ENCODE measurements at regions not wholly inside any gene's neighbourhood (a gene's known extent, or its start where the extent isn't known, plus 50 kb on each side); places are given as distances from the start of the nearest gene placed in this dataset.

DNA sequence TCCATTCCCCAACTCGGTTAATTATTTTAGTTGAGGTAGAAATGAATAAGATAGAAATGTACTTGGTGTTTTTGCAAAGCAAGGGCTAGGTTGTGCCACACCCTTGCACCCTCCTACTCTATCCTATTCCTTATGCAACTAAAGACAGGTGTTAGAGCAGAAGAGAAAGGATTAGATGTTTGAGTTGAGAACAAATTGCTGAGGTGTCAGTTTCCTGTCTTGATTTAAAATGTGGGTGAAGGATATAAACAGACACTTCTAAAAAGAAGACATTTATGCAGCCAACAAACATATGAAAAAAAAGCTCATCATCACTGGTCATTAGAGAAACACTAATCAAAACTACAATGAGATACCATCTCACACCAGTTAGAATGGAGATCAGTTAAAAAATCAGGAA lies 1256.2 kb downstream of the CNTNAP5 start:
- no peak overlapping the region for H3K4me3 ChIP-seq
- TF ChIP-seq POLR2A (IDR thresholded peaks at IDR 0.05) = no peak
- H3K27ac ChIP-seq = no peak overlapping the region
- ATAC-seq = no peak
- no peaks in the 10 kb centered on the region for H3K27me3 ChIP-seq
- WGBS, 2 donors (ENCODE audit: low coverage in 1 of 2) = 100% methylated on average over 1 of the region's 1 CpG; no CpG with 5 or more reads in 1 of the 2 donors
- H3K4me1 ChIP-seq = no peaks in the 10 kb centered on the region
- H3K9me3 ChIP-seq = no peaks in the 10 kb centered on the region
- H3K36me3 ChIP-seq = no peaks in the 10 kb centered on the region

DNA sequence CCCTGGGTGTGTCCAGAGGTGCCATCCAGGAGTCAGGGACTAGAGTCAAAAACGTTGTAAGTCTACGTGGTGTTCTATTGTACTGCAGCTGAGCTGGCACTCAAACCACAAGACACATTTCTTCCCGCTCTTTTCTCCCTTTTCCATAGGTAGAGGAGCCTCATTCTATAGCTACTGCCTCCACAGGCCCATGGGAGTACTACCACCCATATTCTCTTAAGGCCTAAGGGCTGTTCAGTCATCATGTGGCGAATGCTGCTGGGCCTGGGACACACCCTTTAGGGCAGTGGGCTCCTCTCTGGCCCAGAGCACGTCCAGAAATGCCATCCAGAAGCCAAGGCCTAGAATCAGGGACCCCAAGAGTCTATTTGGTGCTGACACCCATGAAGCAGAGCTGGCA lies 1271.7 kb downstream of the CNTNAP5 start:
- peaks cover 0 to 6% (median 0%) of the 10 kb centered on the region in 3 donors for H3K9me3 ChIP-seq
- WGBS, 2 donors (ENCODE audit: low coverage in 1 of 2) = 90 to 93% methylated on average over 3 to 4 of the region's 5 CpGs
- TF ChIP-seq, protein P1, sequence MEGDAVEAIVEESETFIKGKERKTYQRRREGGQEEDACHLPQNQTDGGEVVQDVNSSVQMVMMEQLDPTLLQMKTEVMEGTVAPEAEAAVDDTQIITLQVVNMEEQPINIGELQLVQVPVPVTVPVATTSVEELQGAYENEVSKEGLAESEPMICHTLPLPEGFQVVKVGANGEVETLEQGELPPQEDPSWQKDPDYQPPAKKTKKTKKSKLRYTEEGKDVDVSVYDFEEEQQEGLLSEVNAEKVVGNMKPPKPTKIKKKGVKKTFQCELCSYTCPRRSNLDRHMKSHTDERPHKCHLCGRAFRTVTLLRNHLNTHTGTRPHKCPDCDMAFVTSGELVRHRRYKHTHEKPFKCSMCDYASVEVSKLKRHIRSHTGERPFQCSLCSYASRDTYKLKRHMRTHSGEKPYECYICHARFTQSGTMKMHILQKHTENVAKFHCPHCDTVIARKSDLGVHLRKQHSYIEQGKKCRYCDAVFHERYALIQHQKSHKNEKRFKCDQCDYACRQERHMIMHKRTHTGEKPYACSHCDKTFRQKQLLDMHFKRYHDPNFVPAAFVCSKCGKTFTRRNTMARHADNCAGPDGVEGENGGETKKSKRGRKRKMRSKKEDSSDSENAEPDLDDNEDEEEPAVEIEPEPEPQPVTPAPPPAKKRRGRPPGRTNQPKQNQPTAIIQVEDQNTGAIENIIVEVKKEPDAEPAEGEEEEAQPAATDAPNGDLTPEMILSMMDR (IDR thresholded peaks at IDR 0.05) = no peak
- TF ChIP-seq POLR2AphosphoS5 (IDR thresholded peaks at IDR 0.05) (no peak), EP300 (IDR thresholded peaks at IDR 0.05) (no peak), POLR2A (IDR thresholded peaks at IDR 0.05) (no peak)
- H3K4me3 ChIP-seq = no peak overlapping the region
- ATAC-seq = no peak
- H3K27ac ChIP-seq = no peak overlapping the region
- no peaks in the 10 kb centered on the region for H3K27me3 ChIP-seq
- no peaks in the 10 kb centered on the region for H3K36me3 ChIP-seq
- H3K4me1 ChIP-seq = no peaks in the 10 kb centered on the region

DNA sequence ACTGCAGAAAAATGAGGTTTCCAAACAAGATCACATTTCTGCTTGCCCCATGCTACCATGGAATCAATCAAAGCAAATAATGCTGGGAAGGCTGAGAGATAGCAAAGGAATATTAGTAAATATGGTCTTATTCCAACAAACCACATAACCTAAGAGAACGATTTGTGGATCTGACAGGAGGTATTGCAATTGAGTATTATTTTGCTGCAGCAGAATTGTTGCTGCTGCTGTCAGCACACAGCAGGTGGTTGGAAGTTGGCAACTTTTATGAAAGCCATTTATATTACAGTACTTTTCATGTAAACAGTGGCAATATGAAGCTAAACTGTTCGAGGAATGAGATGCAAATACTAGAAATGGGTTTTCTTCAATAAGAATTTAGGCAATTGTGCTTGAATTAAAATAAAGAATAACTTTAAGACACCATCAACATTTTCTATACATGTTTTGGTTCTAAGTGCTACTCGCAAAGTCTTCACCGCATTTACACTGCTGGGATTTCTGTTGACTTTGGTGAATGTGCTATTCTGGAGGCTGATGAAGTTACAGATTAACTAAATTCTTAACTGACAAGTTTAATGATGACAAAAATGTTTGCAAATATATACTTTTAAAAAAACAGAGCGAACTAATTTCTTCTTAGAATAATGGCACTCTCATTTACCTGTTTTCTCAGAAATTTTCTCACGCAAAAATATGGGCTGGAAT lies 1285.7 kb downstream of the CNTNAP5 start:
- ATAC-seq = no peak
- Histone ChIP-seq H3K36me3 (no peaks in the 10 kb centered on the region), H3K9me3 (no peaks in the 10 kb centered on the region), H3K27me3 (no peaks in the 10 kb centered on the region), H3K4me3 (no peak overlapping the region), H3K27ac (no peak overlapping the region), H3K4me1 (no peaks in the 10 kb centered on the region)
- TF ChIP-seq POLR2A (IDR thresholded peaks at IDR 0.05) (no peak), EP300 (IDR thresholded peaks at IDR 0.05) (no peak), POLR2AphosphoS5 (IDR thresholded peaks at IDR 0.05) (no peak)
- TF ChIP-seq, protein P1 (IDR thresholded peaks at IDR 0.05) = no peak
- WGBS, 2 donors (ENCODE audit: low coverage in 1 of 2) = 65 to 66% methylated on average over 6 of the region's 6 CpGs

DNA sequence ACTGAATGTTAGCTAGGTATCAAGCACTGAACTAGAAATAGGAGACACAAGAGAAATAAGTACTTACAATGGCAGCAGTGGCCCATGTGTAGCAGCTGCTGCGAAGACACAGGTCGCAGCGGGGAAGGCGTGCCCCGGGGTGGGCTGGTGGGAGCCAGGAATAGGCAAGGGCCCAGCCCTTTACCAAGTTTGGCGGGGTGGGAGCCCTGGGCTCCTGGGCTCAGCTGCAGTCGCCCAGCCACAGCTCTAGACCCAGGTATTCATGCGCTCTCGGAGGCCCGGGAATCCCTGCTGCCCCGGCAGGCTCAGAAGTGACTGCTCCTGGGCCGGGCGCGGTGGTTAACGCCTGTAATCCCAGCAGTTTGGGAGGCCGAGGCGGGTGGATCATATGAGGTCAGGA lies 1287.3 kb downstream of the CNTNAP5 start:
- WGBS, 2 donors (ENCODE audit: low coverage in 1 of 2) = 93% methylated on average over 3 of the region's 17 CpGs; no CpG with 5 or more reads in 1 of the 2 donors
- no peak overlapping the region for H3K27ac ChIP-seq
- no peaks in the 10 kb centered on the region for H3K36me3 ChIP-seq
- ATAC-seq = no peak
- no peaks in the 10 kb centered on the region for H3K4me1 ChIP-seq
- no peak overlapping the region for H3K4me3 ChIP-seq
- TF ChIP-seq EP300 (IDR thresholded peaks at IDR 0.05) = no peak
- TF ChIP-seq, protein P1 (IDR thresholded peaks at IDR 0.05) = no peak
- TF ChIP-seq POLR2AphosphoS5 (IDR thresholded peaks at IDR 0.05) = no peak
- TF ChIP-seq POLR2A (IDR thresholded peaks at IDR 0.05) = no peak
- no peaks in the 10 kb centered on the region for H3K9me3 ChIP-seq
- H3K27me3 ChIP-seq = no peaks in the 10 kb centered on the region

DNA sequence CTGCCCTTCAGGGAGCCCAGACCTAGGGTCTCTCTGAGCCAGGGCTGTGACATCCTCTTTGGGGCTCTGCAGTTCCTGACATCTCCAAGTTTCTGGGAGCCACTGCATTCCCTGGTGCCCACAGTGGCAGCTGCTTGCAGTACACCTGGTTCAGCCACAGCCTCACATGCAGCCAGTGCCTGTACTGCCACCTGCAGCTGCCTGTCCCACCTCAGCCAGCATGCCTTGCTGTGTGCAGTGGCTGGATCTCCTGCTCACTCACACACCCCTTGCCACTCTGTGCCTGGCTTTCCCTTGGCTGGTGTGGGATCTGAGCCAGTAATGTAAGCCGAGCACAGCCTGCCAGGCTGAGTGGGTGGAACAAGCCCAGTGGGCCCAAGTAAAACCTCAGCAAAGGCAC lies 1288.7 kb downstream of the CNTNAP5 start:
- H3K4me3 ChIP-seq = no peak overlapping the region
- H3K9me3 ChIP-seq = no peaks in the 10 kb centered on the region
- no peaks in the 10 kb centered on the region for H3K4me1 ChIP-seq
- WGBS, 2 donors (ENCODE audit: low coverage in 1 of 2) = 20 to 100% methylated on average over 1 of the region's 1 CpG
- no peak for ATAC-seq
- TF ChIP-seq, protein P1 (IDR thresholded peaks at IDR 0.05) = no peak
- TF ChIP-seq POLR2A (IDR thresholded peaks at IDR 0.05) (no peak), POLR2AphosphoS5 (IDR thresholded peaks at IDR 0.05) (no peak), EP300 (IDR thresholded peaks at IDR 0.05) (no peak)
- no peak overlapping the region for H3K27ac ChIP-seq
- no peaks in the 10 kb centered on the region for H3K27me3 ChIP-seq
- no peaks in the 10 kb centered on the region for H3K36me3 ChIP-seq
